Skeletal muscle cell (primary cell): ENCODE measurements at regions not wholly inside any gene's neighbourhood (a gene's known extent, or its start where the extent isn't known, plus 50 kb on each side); places are given as distances from the start of the nearest gene placed in this dataset.

Source experiments
- DNase-seq: peaks from one replicate; pipeline ENCODE4 v3.0.0-alpha.2; 2010; ENCODE audit warnings: low read depth
- H3K4me3 ChIP-seq: 2 replicates; pipeline ENCODE4 v1.5.1; 2011; ENCODE audit warnings: low read depth, mild to moderate bottlenecking, control low read depth, low read length, moderate library complexity

- DNase-seq, result no peak
- no peak overlapping the region for H3K4me3 ChIP-seq
Observed at GRCh38 chr6:26296857-26297648, 67.9 kb upstream of the BTN3A2 start.

GRCh38 chr6:26299286-26300042, 65.5 kb upstream of the BTN3A2 start:
- H3K4me3 ChIP-seq, result no peak overlapping the region

GRCh38 chr6:26300043-26300331, 65.0 kb upstream of the BTN3A2 start:
- DNase-seq, result no peak
- H3K4me3 ChIP-seq, result no peak overlapping the region

More at GRCh38 chr6:26299286-26300042, 65.5 kb upstream of the BTN3A2 start:
- no peak for DNase-seq

- no peak overlapping the region for H3K4me3 ChIP-seq
Observed at GRCh38 chr6:26300359-26300758, 64.6 kb upstream of the BTN3A2 start.

GRCh38 chr6:26300828-26301227, 64.2 kb upstream of the BTN3A2 start:
- DNase-seq, result no peak
- H3K4me3 ChIP-seq, result no peak overlapping the region

More at GRCh38 chr6:26300359-26300758, 64.6 kb upstream of the BTN3A2 start:
- DNase-seq, result no peak

GRCh38 chr6:26301638-26302037, 63.4 kb upstream of the BTN3A2 start:
- no peak overlapping the region for H3K4me3 ChIP-seq
- DNase-seq, result no peak

- no peak overlapping the region for H3K4me3 ChIP-seq
- no peak for DNase-seq
Observed at GRCh38 chr6:26302941-26303559, 61.9 kb upstream of the BTN3A2 start.

GRCh38 chr6:26304213-26304796, 60.7 kb upstream of the BTN3A2 start:
- no peak for DNase-seq
- H3K4me3 ChIP-seq, result peak overlapping the region; percentile 35

GRCh38 chr6:26304797-26305640, 60.0 kb upstream of the BTN3A2 start:
- no peak for DNase-seq

GRCh38 chr6:26305641-26305969, 59.4 kb upstream of the BTN3A2 start:
- no peak overlapping the region for H3K4me3 ChIP-seq
- no peak for DNase-seq

More at GRCh38 chr6:26304797-26305640, 60.0 kb upstream of the BTN3A2 start:
- H3K4me3 ChIP-seq, result peak overlapping the region; percentile 35

- no peak for DNase-seq
- H3K4me3 ChIP-seq, result no peak overlapping the region
Observed at GRCh38 chr6:26306232-26306631, 58.8 kb upstream of the BTN3A2 start.

- no peak for DNase-seq
- no peak overlapping the region for H3K4me3 ChIP-seq
Observed at GRCh38 chr6:26307850-26308249, 57.1 kb upstream of the BTN3A2 start.

GRCh38 chr6:26309731-26310142, 55.3 kb upstream of the BTN3A2 start:
- no peak for DNase-seq
- no peak overlapping the region for H3K4me3 ChIP-seq

GRCh38 chr6:26311012-26311384, 54.0 kb upstream of the BTN3A2 start:
- H3K4me3 ChIP-seq, result peak overlapping the region; percentile 55
- DNase-seq, result no peak

- H3K4me3 ChIP-seq, result peak overlapping the region; percentile 55
- DNase-seq, result no peak
Observed at GRCh38 chr6:26311385-26312095, 53.5 kb upstream of the BTN3A2 start.

GRCh38 chr6:26312096-26312463, 52.9 kb upstream of the BTN3A2 start:
- peak overlapping the region; percentile 55 for H3K4me3 ChIP-seq
- DNase-seq, result no peak

- H3K4me3 ChIP-seq, result peak overlapping the region; percentile 55
- DNase-seq, result peak; percentile 79
Observed at GRCh38 chr6:26312501-26313397, 52.2 kb upstream of the BTN3A2 start.
